ENCODE measurements at regions not wholly inside any gene's neighbourhood (a gene's known extent, or its start where the extent isn't known, plus 50 kb on each side); places are given as distances from the start of the nearest gene placed in this dataset.

- no peak overlapping the region for H3K9ac ChIP-seq (replicated peaks; ENCODE audit: extremely low read depth, insufficient read depth, low read length)
- H2AFZ ChIP-seq (ENCODE audit: low read depth, low read length), result no peak overlapping the region
- no peak overlapping the region for H3K4me3 ChIP-seq (replicated peaks in 1 of 3; ENCODE audit: insufficient read depth in 1 of 3, low read depth in 1 of 3, low read length in 3 of 3)
- intact Hi-C loops (cut with micrococcal nuclease), result no loop called here
- dilution Hi-C loops (cut with MboI; ENCODE audit: extremely low pct_ligation_motif_present, low sequenced_read_pairs), result no loop called here
- no TSS peak for BruUV-seq (replicated peaks)
- ChIA-PET POLR2A (no interaction called here), CTCF (no interaction called here)
- no peaks in the 10 kb centered on the region for H3K4me1 ChIP-seq (ENCODE audit: control insufficient read depth, extremely low read depth, insufficient read depth, low read length)
- FAIRE-seq (no peak), DNase-seq (ENCODE audit: low read depth, low spot score) (no peak)
- H3K9me1 ChIP-seq (replicated peaks; ENCODE audit: control insufficient read depth, extremely low read depth, insufficient read depth, low read length), result no peaks in the 10 kb centered on the region
- no peak overlapping the region for H3K27ac ChIP-seq (ENCODE audit: insufficient read depth, low read depth, low read length)
- H4K20me1 ChIP-seq (replicated peaks; ENCODE audit: control insufficient read depth, extremely low read depth, insufficient read depth, low read length), result no peaks in the 10 kb centered on the region
- TF ChIP-seq POLR2AphosphoS5 (IDR thresholded peaks at IDR 0.05; ENCODE audit: insufficient read depth, low read depth, low read length), result no peak
- TF ChIP-seq EZH2 (IDR thresholded peaks at IDR 0.05; ENCODE audit: borderline replicate concordance, low read depth, low read length, severe bottlenecking), result no peak
- no peak for TF ChIP-seq POLR2A (IDR thresholded peaks at IDR 0.05; ENCODE audit: low read depth, low read length)
- TF ChIP-seq MYC (IDR thresholded peaks at IDR 0.05; ENCODE audit: low read depth, low read length), result no peak
- no peak for TF ChIP-seq FOS (IDR thresholded peaks at IDR 0.05; ENCODE audit: borderline replicate concordance, insufficient read depth, low read length)
- TF ChIP-seq MAX (IDR thresholded peaks at IDR 0.05; ENCODE audit: insufficient read depth, insufficient read length), result no peak
- TF ChIP-seq CTCF (IDR thresholded peaks at IDR 0.05; ENCODE audit: extremely low read depth in 1 of 2, insufficient read depth in 1 of 2, low read depth in 1 of 2, low read length in 2 of 2), result no peak
- no peak for TF ChIP-seq JUN (IDR thresholded peaks at IDR 0.05; ENCODE audit: borderline replicate concordance, insufficient read depth, insufficient read length, low read depth)
- TF ChIP-seq GATA2 (IDR thresholded peaks at IDR 0.05; ENCODE audit: insufficient read depth, insufficient read length, low read depth, low read length), result no peak
- H3K27me3 ChIP-seq (ENCODE audit: control insufficient read depth in 2 of 2, insufficient read depth in 2 of 2, low read length in 2 of 2), result no peaks in the 10 kb centered on the region
- H3K4me2 ChIP-seq (ENCODE audit: insufficient read depth, low read length), result no peak overlapping the region
- no peaks in the 10 kb centered on the region for H3K9me3 ChIP-seq (replicated peaks; ENCODE audit: control insufficient read depth, insufficient read depth, low read length)
- H3K36me3 ChIP-seq (ENCODE audit: control insufficient read depth in 2 of 2, extremely low read depth in 1 of 2, insufficient read depth in 2 of 2, low read length in 2 of 2), result no peaks in the 10 kb centered on the region
- no peaks in the 10 kb centered on the region for H3K79me2 ChIP-seq (ENCODE audit: control insufficient read depth, insufficient read depth, low read length)
These were observed 1141.6 kb downstream of the KCNT2 start for GRCh38 chr1:195466639-195467038.
